ENCODE measurements at regions not wholly inside any gene's neighbourhood (a gene's known extent, or its start where the extent isn't known, plus 50 kb on each side); places are given as distances from the start of the nearest gene placed in this dataset.

DNA sequence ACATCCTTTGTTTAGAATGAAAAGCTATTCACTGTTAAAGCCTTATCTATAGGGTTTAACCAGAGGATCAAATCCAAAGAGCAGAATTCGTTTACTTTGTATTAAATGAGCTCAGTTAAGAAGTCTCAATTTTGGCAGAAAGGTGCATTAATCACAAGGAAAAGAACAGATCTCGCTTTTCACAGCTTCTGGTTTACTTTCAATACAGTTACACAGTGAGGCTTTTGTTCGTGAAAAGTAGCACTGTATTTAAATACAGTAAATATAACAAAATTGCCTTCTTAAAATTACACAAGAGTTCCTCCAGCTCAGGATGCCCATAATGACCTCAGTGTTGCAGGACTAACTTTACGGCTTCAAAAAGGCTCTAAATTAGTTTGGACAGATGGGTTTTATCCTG lies 669.1 kb upstream of the SALL1 start:
- no peak overlapping the region for H3K4me3 ChIP-seq (ENCODE audit: low read depth, low read length)
- in situ Hi-C loops (cut with HindIII; ENCODE audit: low sequenced_read_pairs) = no loop called here
- no peak for DNase-seq (ENCODE audit: low read depth)
- TF ChIP-seq, protein P1, sequence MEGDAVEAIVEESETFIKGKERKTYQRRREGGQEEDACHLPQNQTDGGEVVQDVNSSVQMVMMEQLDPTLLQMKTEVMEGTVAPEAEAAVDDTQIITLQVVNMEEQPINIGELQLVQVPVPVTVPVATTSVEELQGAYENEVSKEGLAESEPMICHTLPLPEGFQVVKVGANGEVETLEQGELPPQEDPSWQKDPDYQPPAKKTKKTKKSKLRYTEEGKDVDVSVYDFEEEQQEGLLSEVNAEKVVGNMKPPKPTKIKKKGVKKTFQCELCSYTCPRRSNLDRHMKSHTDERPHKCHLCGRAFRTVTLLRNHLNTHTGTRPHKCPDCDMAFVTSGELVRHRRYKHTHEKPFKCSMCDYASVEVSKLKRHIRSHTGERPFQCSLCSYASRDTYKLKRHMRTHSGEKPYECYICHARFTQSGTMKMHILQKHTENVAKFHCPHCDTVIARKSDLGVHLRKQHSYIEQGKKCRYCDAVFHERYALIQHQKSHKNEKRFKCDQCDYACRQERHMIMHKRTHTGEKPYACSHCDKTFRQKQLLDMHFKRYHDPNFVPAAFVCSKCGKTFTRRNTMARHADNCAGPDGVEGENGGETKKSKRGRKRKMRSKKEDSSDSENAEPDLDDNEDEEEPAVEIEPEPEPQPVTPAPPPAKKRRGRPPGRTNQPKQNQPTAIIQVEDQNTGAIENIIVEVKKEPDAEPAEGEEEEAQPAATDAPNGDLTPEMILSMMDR (IDR thresholded peaks at IDR 0.05; ENCODE audit: low read depth, low read length, missing control alignments) = no peak

DNA sequence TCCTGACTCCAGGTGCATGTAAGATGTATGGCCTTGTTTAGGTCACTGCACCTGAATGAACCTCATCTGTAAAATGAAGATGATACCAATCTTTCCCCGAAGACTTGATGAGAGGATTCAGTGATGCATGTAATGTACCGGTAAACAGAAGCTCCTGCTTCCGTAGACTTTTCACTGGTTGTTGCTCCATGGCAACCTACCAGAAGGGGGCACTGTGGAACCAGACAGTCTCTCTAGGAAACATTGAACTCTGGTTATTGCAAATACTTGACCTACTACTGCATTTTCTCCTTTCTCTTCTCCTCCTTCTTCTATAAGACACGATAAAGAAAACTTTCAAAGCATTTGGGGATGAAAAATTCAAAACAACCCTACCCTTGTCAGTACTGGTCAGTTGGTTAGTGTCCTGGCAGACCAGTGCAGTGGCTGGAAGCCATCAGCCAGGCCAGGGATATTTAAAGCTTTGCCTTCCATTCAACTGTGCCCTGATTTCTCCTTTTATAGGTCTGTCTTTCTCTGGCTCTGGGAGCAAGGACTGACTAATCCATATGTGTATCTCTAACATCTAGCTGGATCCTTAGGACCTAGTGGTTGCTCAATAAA lies 667.4 kb upstream of the SALL1 start:
- TF ChIP-seq, protein P1 (IDR thresholded peaks at IDR 0.05; ENCODE audit: low read depth, low read length, missing control alignments) = peak; percentile 69
- H3K4me3 ChIP-seq (ENCODE audit: low read depth, low read length) = no peak overlapping the region
- no peak for DNase-seq (ENCODE audit: low read depth)
- in situ Hi-C loops (cut with HindIII; ENCODE audit: low sequenced_read_pairs) = no loop called here

DNA sequence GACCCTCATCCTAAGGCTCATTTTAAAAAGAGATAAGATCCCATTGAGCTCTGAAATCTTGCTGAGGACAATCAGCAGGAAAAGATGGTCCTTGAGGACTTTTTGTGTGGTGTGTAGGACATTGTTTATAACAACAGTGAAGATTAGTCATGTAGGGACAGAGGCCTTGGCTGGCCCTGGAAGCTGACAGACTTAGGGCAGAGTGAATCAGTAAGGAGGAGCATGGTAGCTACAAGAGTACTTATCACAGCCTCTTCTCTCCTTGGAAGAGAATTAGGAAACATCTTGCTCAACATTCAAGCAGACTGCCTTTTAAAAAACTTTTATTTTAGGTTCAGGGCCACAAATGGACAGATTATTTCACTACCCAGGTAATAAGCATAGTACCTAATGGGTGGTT lies 665.9 kb upstream of the SALL1 start:
- TF ChIP-seq, protein P1 (IDR thresholded peaks at IDR 0.05; ENCODE audit: low read depth, low read length, missing control alignments) = no peak
- in situ Hi-C loops (cut with HindIII; ENCODE audit: low sequenced_read_pairs) = no loop called here

DNA sequence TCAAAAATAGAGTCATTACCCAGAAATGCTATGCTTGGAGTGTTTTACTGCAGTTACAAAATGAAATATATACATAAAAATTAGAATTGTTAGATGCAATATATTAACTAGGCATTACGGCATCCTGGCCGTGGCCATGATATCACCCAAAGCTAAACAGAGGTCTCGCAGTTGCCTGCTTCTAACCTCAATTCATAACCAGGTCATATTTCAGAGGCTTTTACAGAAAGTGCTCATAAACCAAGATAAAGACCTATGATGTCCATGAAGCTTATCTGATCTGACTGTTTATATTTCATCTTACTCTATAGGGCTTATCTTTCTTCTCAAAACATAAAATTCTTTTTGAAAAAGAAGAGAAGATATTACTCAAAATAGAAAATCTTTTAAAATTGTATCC lies 664.5 kb upstream of the SALL1 start:
- H3K4me3 ChIP-seq (ENCODE audit: low read depth, low read length) = no peak overlapping the region
- TF ChIP-seq, protein P1 (IDR thresholded peaks at IDR 0.05; ENCODE audit: low read depth, low read length, missing control alignments) = no peak
- in situ Hi-C loops (cut with HindIII; ENCODE audit: low sequenced_read_pairs) = no loop called here
- DNase-seq (ENCODE audit: low read depth) = no peak

More for the DNA sequence above, 665.9 kb upstream of the SALL1 start:
- DNase-seq (ENCODE audit: low read depth) = no peak
- no peak overlapping the region for H3K4me3 ChIP-seq (ENCODE audit: low read depth, low read length)

DNA sequence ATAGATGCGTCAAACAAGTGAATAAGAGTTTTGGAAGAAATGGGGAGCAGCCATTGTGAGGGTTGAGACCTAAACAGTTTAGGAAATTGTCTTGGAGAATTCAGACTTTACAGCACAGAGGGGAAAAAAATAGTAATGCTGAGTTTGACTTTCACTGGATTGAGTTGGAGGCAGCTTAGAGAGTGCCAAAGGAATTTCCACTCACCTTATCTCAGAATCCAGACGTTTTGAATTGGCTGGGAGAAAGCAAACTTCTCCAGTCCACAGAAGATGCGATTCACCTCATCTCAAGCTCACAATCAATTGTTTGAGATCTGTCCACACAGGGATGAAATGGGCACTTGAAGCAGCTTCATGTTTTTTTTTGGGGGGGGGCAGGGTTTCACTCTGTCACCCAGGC lies 663.5 kb upstream of the SALL1 start:
- in situ Hi-C loops (cut with HindIII; ENCODE audit: low sequenced_read_pairs) = no loop called here
- H3K4me3 ChIP-seq (ENCODE audit: low read depth, low read length) = no peak overlapping the region
- no peak for DNase-seq (ENCODE audit: low read depth)
- TF ChIP-seq, protein P1 (IDR thresholded peaks at IDR 0.05; ENCODE audit: low read depth, low read length, missing control alignments) = no peak

DNA sequence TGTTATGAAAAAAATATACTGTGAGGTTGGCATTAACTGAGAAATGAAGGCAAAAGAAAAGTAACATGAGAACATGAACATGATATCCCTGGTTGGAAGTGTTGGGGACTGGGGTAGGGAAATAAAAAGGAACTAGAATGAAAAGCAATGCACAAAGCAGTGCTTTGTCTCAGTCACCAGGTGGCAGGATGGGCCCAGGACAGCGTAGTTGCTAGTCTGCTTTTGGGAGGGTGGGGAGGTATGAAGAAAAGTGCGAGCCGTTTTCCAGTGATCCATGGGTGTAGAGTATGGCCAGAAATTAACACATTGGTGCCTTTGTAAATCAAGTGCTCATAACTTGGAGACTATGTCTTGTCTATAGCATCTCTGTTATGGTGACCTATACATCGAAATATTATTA lies 662.5 kb upstream of the SALL1 start:
- no peak overlapping the region for H3K4me3 ChIP-seq (ENCODE audit: low read depth, low read length)
- TF ChIP-seq, protein P1 (IDR thresholded peaks at IDR 0.05; ENCODE audit: low read depth, low read length, missing control alignments) = no peak
- in situ Hi-C loops (cut with HindIII; ENCODE audit: low sequenced_read_pairs) = no loop called here
- no peak for DNase-seq (ENCODE audit: low read depth)

All from astrocyte of the cerebellum (primary cell).